ENCODE measurements at regions not wholly inside any gene's neighbourhood (a gene's known extent, or its start where the extent isn't known, plus 50 kb on each side); places are given as distances from the start of the nearest gene placed in this dataset.

DNA sequence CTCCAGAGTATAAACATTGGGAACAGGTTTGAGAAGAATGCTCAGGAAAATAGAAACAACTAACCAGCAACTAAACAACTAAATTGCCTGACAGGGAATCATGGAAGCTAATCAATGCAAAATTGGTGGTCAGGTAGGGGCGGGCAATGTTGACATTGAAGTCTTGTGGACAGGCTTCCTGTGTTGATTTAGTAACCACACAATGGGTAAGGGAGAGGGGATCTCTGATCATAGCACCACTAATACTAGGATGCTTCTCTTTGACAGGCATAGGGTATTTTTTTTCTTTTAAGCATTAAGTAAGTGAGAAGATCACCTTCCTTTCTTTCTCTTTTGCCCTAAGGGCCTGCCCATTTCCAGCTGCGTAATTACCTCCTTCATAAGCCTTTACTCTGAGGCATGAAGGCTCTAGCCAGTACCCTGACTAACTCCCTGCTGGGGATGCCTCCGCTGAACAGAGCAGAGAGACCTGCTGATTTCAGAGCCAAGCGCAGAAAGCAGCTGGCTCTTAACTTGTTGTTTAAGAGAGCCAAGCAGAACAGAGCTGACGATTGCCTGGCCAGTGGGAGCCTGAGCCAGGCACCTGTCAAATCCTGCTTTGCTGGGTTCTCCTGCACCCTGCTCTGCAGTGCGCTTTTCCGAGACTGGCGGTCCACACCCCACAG lies 118.7 kb downstream of the BMP2 start:
- no peak for ATAC-seq (ENCODE audit: low read depth)
- BruUV-seq (replicated peaks): no TSS peak
- CTCF ChIA-PET: no interaction called here

More for the DNA sequence above, 118.7 kb downstream of the BMP2 start:
- H3K18ac ChIP-seq (ENCODE audit: low read depth, low read length): no peak overlapping the region
- H2AK9ac ChIP-seq (replicated peaks; ENCODE audit: low read depth, low read length, poor library complexity): no peak overlapping the region
- no peak overlapping the region for H2BK5ac ChIP-seq (ENCODE audit: low read depth, low read length, poor library complexity, severe bottlenecking)
- H3K79me1 ChIP-seq (ENCODE audit: low read depth in 1 of 2, low read length in 2 of 2): no peaks in the 10 kb centered on the region
- TF ChIP-seq, protein P1, sequence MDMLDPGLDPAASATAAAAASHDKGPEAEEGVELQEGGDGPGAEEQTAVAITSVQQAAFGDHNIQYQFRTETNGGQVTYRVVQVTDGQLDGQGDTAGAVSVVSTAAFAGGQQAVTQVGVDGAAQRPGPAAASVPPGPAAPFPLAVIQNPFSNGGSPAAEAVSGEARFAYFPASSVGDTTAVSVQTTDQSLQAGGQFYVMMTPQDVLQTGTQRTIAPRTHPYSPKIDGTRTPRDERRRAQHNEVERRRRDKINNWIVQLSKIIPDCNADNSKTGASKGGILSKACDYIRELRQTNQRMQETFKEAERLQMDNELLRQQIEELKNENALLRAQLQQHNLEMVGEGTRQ (IDR thresholded peaks at IDR 0.05; ENCODE audit: low read depth, low read length): no peak
- TF ChIP-seq CHD1 (IDR thresholded peaks at IDR 0.05; ENCODE audit: low read depth, low read length): no peak
- TF ChIP-seq SMC3 (IDR thresholded peaks at IDR 0.05; ENCODE audit: low read depth, low read length): no peak
- TF ChIP-seq NFE2L2 (IDR thresholded peaks at IDR 0.05; ENCODE audit: low read depth, low read length): no peak
- TF ChIP-seq MXI1 (IDR thresholded peaks at IDR 0.05; ENCODE audit: borderline replicate concordance, low read depth, low read length): no peak
- no peak for TF ChIP-seq RAD21 (IDR thresholded peaks at IDR 0.05; ENCODE audit: low read length)
- TF ChIP-seq, protein P2, sequence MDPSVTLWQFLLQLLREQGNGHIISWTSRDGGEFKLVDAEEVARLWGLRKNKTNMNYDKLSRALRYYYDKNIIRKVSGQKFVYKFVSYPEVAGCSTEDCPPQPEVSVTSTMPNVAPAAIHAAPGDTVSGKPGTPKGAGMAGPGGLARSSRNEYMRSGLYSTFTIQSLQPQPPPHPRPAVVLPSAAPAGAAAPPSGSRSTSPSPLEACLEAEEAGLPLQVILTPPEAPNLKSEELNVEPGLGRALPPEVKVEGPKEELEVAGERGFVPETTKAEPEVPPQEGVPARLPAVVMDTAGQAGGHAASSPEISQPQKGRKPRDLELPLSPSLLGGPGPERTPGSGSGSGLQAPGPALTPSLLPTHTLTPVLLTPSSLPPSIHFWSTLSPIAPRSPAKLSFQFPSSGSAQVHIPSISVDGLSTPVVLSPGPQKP (IDR thresholded peaks at IDR 0.05; ENCODE audit: borderline replicate concordance, low read depth, low read length): no peak
- TF ChIP-seq, protein P3, sequence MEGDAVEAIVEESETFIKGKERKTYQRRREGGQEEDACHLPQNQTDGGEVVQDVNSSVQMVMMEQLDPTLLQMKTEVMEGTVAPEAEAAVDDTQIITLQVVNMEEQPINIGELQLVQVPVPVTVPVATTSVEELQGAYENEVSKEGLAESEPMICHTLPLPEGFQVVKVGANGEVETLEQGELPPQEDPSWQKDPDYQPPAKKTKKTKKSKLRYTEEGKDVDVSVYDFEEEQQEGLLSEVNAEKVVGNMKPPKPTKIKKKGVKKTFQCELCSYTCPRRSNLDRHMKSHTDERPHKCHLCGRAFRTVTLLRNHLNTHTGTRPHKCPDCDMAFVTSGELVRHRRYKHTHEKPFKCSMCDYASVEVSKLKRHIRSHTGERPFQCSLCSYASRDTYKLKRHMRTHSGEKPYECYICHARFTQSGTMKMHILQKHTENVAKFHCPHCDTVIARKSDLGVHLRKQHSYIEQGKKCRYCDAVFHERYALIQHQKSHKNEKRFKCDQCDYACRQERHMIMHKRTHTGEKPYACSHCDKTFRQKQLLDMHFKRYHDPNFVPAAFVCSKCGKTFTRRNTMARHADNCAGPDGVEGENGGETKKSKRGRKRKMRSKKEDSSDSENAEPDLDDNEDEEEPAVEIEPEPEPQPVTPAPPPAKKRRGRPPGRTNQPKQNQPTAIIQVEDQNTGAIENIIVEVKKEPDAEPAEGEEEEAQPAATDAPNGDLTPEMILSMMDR (conservative IDR thresholded peaks at IDR 0.05; ENCODE audit: low read depth, low read length): no peak
- TF ChIP-seq POLR2A (IDR thresholded peaks at IDR 0.05; ENCODE audit: low read depth, low read length): no peak
- no peak overlapping the region for H3K9ac ChIP-seq (ENCODE audit: low read depth, low read length)
- H2BK120ac ChIP-seq (ENCODE audit: low read depth, low read length): no peak overlapping the region
- no peak overlapping the region for H3K4ac ChIP-seq (ENCODE audit: low read depth, low read length)
- peaks cover 1% of the 10 kb centered on the region; the same call in 1 of the 2 replicates for H3K9me3 ChIP-seq (ENCODE audit: control insufficient read depth, insufficient read depth, low read length)
- no peak for DNase-seq
- H3K36me3 ChIP-seq (ENCODE audit: control insufficient read depth, insufficient read depth, low read length): no peaks in the 10 kb centered on the region
- H2AK5ac ChIP-seq (ENCODE audit: low read depth, low read length): no peak overlapping the region
- no peak overlapping the region for H4K8ac ChIP-seq (ENCODE audit: low read depth in 2 of 2, low read length in 2 of 2)
- intact Hi-C loops (cut with micrococcal nuclease) (no loop called here), in situ Hi-C loops (cut with MboI; ENCODE audit: low sequenced_read_pairs) (no loop called here), dilution Hi-C loops (cut with HindIII; ENCODE audit: low sequenced_read_pairs, unreplicated experiment) (no loop called here)
- H4K20me1 ChIP-seq (ENCODE audit: insufficient read depth, low read length): no peaks in the 10 kb centered on the region
- H3K56ac ChIP-seq (ENCODE audit: extremely low read depth, insufficient read depth, low read length): no peak overlapping the region
- H3K27me3 ChIP-seq (ENCODE audit: control insufficient read depth, insufficient read depth, low read length): no peaks in the 10 kb centered on the region
- no peak overlapping the region for H3K4me2 ChIP-seq (ENCODE audit: low read depth, low read length)
- POLR2A ChIA-PET (ENCODE audit: unreplicated experiment): no interaction called here
- no peak overlapping the region for H4K5ac ChIP-seq (ENCODE audit: low read depth, low read length)
- H3K9me1 ChIP-seq (ENCODE audit: insufficient read depth, low read length): no peaks in the 10 kb centered on the region
- H3K4me1 ChIP-seq (ENCODE audit: control insufficient read depth, insufficient read depth, low read length): no peaks in the 10 kb centered on the region
- H4K91ac ChIP-seq (ENCODE audit: insufficient read depth, low read depth, low read length): no peak overlapping the region
- no peak overlapping the region for H3K27ac ChIP-seq (ENCODE audit: insufficient read depth, low read length)
- H3K23ac ChIP-seq (ENCODE audit: low read depth, low read length): no peak overlapping the region
- no peak overlapping the region for H2AFZ ChIP-seq (replicated peaks; ENCODE audit: low read length, poor library complexity)
- no peak overlapping the region for H3K4me3 ChIP-seq (ENCODE audit: insufficient read depth, low read depth, low read length)
- H2BK15ac ChIP-seq (ENCODE audit: low read depth, low read length): no peak overlapping the region
- no peak overlapping the region for H2BK20ac ChIP-seq (ENCODE audit: low read depth, low read length)
- H3K14ac ChIP-seq (replicated peaks; ENCODE audit: low read depth, low read length): no peak overlapping the region
- 46% methylated on average over 2 of the region's 8 CpGs; no CpG with 5 or more reads in 1 of the 2 experiments for WGBS, 2 experiments (ENCODE audit: extremely low coverage in 2 of 2, insufficient read length in 1 of 2)
